GM10248 (cell line): ENCODE measurements at regions not wholly inside any gene's neighbourhood (a gene's known extent, or its start where the extent isn't known, plus 50 kb on each side); places are given as distances from the start of the nearest gene placed in this dataset.

Experiments used
- CTCF ChIA-PET: fragments of 300-600 bp; sonication (Branson Sonifier 250); formaldehyde crosslinking; extraction: SDS; loops from one replicate; lab custom pipeline; 2021; ENCODE audit warnings: antibody characterized with exemption; lab: Yijun Ruan, JAX
- POLR2A ChIA-PET: fragments of 350-650 bp; sonication (Branson Sonifier 250); formaldehyde crosslinking; extraction: SDS; loops from one replicate; lab custom pipeline; 2020; ENCODE audit warnings: antibody characterized with exemption; lab: Yijun Ruan, JAX
- DNase-seq: peaks from one replicate; pipeline ENCODE4 v3.0.0; 2012; ENCODE audit errors: extremely low spot score
- CTCF ChIP-seq: IDR thresholded peaks from 2 replicates; pipeline ENCODE4 v1.5.1; 2012; ENCODE audit warnings: mild to moderate bottlenecking, low read depth; ENCODE audit errors: extremely low read depth, missing control alignments, control extremely low read depth

GRCh38 chr4:56739066-56739777, 58.1 kb upstream of the HOPX start:
- no peak for TF ChIP-seq CTCF
- ChIA-PET CTCF (no interaction called here), POLR2A (no interaction called here)
- no peak for DNase-seq

GRCh38 chr4:56737666-56738065, 56.6 kb upstream of the HOPX start:
- no peak for DNase-seq
- POLR2A ChIA-PET = no interaction called here
- CTCF ChIA-PET = interaction anchor here (1.1 kb wide), 1 partner anchor 11 kb away, joined by 4 read pairs; no protein-coding TSS in a partner anchor
- TF ChIP-seq CTCF = no peak

- no peak for TF ChIP-seq CTCF
- CTCF ChIA-PET = no interaction called here
- POLR2A ChIA-PET = no interaction called here
- DNase-seq = no peak
These were observed 52.3 kb upstream of the HOPX start for GRCh38 chr4:56733352-56733751.

GRCh38 chr4:56732301-56732700, 51.2 kb upstream of the HOPX start:
- TF ChIP-seq CTCF = no peak
- DNase-seq = no peak
- ChIA-PET POLR2A (no interaction called here), CTCF (interaction anchor here (0.6 to 1.6 kb wide), 4 partner anchors 11 to 778 kb away, joined by 3 to 5 read pairs (median 3); no protein-coding TSS in a partner anchor)

GRCh38 chr4:56731857-56732256, 50.8 kb upstream of the HOPX start:
- no peak for TF ChIP-seq CTCF
- DNase-seq = no peak
- ChIA-PET CTCF (interaction anchor here (0.6 to 1.6 kb wide), 5 partner anchors 11 to 778 kb away, joined by 3 to 5 read pairs (median 3); no protein-coding TSS in a partner anchor), POLR2A (no interaction called here)
